PC-9 (cell line): ENCODE measurements at regions not wholly inside any gene's neighbourhood (a gene's known extent, or its start where the extent isn't known, plus 50 kb on each side); places are given as distances from the start of the nearest gene placed in this dataset.

ENCODE experiments used
- CTCF ChIP-seq: fragments of 200-600 bp; sonication (generic); conservative IDR thresholded peaks from 2 replicates; pipeline ENCODE4 v1.6.1; 2017; ENCODE audit warnings: mixed run types, antibody characterized with exemption, mild to moderate bottlenecking, moderate library complexity
- EZH2 ChIP-seq: fragments of 200-600 bp; sonication (generic); IDR thresholded peaks from 2 replicates; pipeline ENCODE4 v1.8.0; 2017; ENCODE audit warnings: antibody characterized with exemption, low read depth

- TF ChIP-seq CTCF (no peak), EZH2 (no peak)
Measured at GRCh38 chr16:5309946-5310611, 212.5 kb upstream of the EEF2KMT start.
